NT2/D1 (cell line): ENCODE measurements at regions not wholly inside any gene's neighbourhood (a gene's known extent, or its start where the extent isn't known, plus 50 kb on each side); places are given as distances from the start of the nearest gene placed in this dataset.

Experiments
- SUZ12 ChIP-seq: IDR thresholded peaks from 2 replicates; pipeline ENCODE4 v1.6.1; 2011; ENCODE audit not compliant: insufficient read length, insufficient read depth; ENCODE audit errors: extremely low read depth
- YY1 ChIP-seq: IDR thresholded peaks from 2 replicates; pipeline ENCODE4 v1.6.1; 2011; ENCODE audit not compliant: insufficient read length, insufficient read depth
- ZNF274 ChIP-seq: IDR thresholded peaks from 2 replicates; pipeline ENCODE4 v1.6.1; 2011; ENCODE audit warnings: mild to moderate bottlenecking, low read depth, low read length

DNA sequence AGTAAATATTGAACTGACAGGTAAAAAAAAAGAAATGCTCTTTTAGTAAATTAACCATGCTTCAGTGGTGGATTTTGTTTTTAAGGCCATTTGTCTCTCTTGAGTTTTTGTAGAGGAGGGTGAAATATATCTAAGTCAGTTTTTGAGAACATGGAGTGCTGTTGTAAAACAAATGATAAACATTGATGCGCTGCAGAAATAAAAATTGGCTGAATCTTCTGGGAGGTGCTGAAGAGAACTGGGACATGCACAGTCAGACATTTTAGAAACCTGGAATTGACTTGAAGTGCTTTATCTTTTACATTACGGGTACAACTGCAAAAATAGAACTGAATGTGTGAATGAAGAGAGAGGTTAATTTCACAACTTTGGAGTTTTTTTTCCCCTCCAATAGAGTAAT, 203.0 kb upstream of the HDAC9 start:
- no peak for TF ChIP-seq ZNF274
- no peak for TF ChIP-seq YY1
- TF ChIP-seq SUZ12, result no peak
